Activated naive CD4-positive, alpha-beta T cell treated with anti-CD3 and anti-CD28 coated beads, Interleukin-2, amount 50 U/mL, for 72 hours (primary cell): ENCODE measurements at regions not wholly inside any gene's neighbourhood (a gene's known extent, or its start where the extent isn't known, plus 50 kb on each side); places are given as distances from the start of the nearest gene placed in this dataset.

Source experiments
- ATAC-seq, 2 donors: fragments of 150-1000 bp; cut with Tn5 transposase; 2 replicates each; pipeline ENCODE4 v1.10.0; 2021; ENCODE audit warnings: mild to moderate bottlenecking in 2 of 2, moderate library complexity in 2 of 2
- DNase-seq, 2 donors: peaks; one replicate each; pipeline ENCODE4 v3.0.0; 2021 to 2022; ENCODE audit warnings: low spot score in 2 of 2
- H3K27ac Mint-ChIP-seq, 2 donors: one replicate each; pipeline ENCODE4 v1.8.0; 2022; ENCODE audit warnings: mild to moderate bottlenecking in 2 of 2, mixed read lengths in 2 of 2
- H3K36me3 Mint-ChIP-seq, 2 donors: one replicate each; pipeline ENCODE4 v1.8.0; 2022; ENCODE audit warnings: mixed read lengths in 2 of 2
- H3K9me3 Mint-ChIP-seq, 2 donors: one replicate each; pipeline ENCODE4 v1.8.0; 2022; ENCODE audit warnings: mixed read lengths in 2 of 2

DNA sequence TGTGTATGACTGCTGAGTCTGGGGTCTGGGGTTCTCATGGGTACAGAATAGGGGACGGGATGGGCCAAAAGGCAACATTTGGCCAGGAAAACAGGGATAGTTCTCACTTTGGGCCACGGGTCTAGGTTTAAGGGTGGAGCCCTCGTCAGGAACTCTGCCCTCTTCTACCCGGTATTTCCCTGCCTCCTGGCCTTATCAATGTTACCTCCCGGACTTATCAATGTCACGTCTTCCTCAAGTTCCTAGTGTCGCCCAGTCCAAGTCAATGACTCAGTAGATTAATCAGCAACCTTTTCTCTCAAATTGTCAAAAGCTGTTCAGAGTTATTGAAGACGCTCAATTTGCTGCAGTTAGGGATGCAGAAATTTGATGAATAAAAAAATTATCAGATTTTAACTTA, 234.8 kb downstream of the B3GLCT start:
- no peak for DNase-seq
- Mint-ChIP-seq H3K9me3 (no peaks in the 10 kb centered on the region), H3K36me3 (no peaks in the 10 kb centered on the region), H3K27ac (no peak overlapping the region)
- no peak for ATAC-seq

DNA sequence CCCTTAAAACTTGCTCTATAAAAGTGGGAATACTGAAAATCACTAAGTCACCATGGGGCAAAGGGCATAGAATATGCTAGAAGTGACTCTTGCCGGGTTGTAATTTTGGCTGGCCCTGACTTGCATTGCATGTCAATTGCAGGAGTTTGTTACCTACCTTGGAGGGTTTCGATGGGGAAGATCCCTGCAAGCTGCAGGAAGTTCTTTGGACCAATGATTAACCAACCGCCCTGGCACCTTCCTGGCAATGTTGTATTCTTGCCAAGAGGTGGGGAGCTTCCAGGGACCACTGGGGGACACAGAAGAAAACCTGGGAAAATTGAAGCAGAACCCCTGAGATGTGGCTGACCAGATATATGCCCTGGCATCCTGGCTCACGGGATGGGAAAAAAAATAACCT, 235.8 kb downstream of the B3GLCT start:
- Mint-ChIP-seq H3K36me3 (no peaks in the 10 kb centered on the region), H3K27ac (no peak overlapping the region)

DNA sequence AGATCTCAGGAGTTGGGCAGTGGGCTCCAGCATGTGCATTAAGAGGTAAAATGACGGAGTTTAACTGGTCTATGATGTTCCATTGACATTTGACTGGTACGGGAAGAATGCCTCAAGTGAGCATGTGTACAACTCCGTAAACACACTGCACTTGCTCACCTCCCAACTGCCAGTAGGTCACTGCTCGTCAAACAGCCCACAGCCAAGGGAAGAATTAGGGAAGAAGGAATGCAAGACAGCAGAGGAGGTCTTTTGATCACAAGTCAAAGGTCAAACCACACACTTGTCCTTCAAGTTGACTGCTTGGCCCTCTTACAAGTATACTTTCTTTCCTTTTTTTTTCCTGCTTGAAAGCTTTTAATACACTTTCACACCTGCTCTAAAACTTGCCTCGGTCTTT, 236.7 kb downstream of the B3GLCT start:
- ATAC-seq: no peak
- Mint-ChIP-seq H3K9me3 (no peaks in the 10 kb centered on the region), H3K27ac (no peak overlapping the region), H3K36me3 (no peaks in the 10 kb centered on the region)
- no peak for DNase-seq

More for the DNA sequence above, 235.8 kb downstream of the B3GLCT start:
- ATAC-seq (no peak), DNase-seq (no peak)
- H3K9me3 Mint-ChIP-seq: no peaks in the 10 kb centered on the region

DNA sequence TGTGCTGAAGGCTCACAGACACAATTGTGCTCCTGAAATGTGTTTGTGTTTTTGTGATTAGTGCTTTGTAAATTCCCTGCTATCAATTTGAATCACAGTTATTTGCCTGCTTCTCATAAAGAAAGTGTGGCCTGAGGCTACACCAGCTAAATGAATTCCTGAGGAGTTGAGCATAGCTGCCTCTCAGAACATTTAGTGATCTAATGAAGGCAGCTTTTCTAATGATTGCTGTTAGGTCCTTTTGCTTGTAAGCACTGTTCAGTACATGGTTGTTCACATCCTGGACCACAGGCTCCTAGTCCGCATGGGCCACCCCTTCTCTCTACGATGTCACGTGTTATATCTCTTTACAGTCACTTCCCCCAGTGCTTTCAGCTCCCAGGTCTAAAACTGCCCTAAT, 238.2 kb downstream of the B3GLCT start:
- H3K36me3 Mint-ChIP-seq: no peaks in the 10 kb centered on the region
- DNase-seq (no peak), ATAC-seq (no peak)
- no peak overlapping the region for H3K27ac Mint-ChIP-seq
- no peaks in the 10 kb centered on the region for H3K9me3 Mint-ChIP-seq

DNA sequence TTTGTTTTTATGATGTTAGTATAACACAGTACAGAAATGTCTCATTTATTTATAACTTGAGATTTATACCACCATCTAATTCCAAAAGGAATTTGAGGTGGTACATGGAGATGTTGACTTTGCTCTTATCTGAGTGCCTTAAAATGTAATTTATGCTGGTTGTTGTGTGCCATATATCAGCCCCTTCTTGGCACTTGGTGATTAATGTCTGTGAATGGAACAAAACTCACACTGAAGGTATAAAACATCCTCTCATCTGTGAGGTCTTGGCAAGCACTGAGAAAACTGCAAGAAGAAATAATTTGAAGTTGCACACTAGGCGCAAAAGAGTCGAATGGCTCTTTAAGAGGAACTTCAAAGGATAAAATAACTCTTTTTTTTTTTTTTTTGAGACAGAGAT, 240.4 kb downstream of the B3GLCT start:
- Mint-ChIP-seq H3K9me3 (no peaks in the 10 kb centered on the region), H3K36me3 (no peaks in the 10 kb centered on the region), H3K27ac (no peak overlapping the region)
- DNase-seq (no peak), ATAC-seq (no peak)

DNA sequence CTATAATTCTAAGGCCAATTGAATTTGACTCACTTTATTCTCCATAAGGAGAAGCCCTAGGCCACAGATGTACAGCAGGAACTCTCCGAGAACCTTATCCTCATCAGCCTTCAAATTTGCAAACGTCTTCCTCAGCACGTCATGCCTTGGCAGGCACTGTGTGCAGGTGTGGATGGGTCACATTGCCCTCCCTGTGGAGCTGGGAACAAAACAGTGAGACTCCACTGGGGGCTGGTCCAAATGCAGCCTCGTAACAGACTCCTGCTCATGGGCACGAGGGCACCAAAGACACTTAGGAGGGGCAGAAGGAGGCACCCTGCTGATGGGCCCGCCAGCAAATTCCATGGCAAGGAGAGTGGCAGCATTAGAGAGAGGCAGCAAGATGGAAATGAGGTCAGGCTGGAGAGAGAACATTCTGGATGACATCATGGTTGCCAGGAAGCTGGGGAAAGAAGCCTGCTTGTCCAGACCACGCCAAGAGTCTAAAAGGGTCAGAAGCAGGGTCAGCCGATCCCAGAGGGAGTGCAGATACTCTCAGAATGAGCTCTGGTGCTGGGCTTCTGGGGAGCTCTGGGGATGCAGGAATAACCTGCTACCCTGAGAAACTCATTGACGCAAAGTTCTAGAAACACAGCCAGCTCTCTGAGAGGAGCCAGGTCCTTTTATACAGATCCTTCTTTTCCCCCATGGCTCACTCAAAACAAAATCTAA, 242.2 kb downstream of the B3GLCT start:
- H3K36me3 Mint-ChIP-seq: no peaks in the 10 kb centered on the region
- no peak for ATAC-seq
- no peak for DNase-seq
- H3K27ac Mint-ChIP-seq: no peak overlapping the region
- H3K9me3 Mint-ChIP-seq: no peaks in the 10 kb centered on the region

DNA sequence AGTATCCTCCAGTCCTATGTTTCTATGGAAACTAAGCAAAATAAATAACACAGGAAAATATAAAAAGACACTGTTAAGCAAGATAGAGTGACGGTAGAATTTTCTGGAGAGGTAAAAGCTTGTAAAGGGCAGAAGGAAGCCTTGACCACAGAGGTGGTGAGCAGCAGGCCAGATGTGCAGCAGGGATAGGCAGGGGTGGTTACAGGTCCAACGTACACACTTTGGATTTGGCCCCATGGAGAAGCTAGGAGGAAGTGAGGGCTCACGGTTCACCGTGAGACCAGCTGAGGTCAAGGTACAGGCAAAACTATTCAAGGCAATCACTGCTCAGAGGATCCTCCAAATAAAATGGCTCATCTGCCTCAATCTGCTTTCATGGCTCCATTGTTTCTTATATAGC, 242.8 kb downstream of the B3GLCT start:
- no peaks in the 10 kb centered on the region for H3K9me3 Mint-ChIP-seq
- no peaks in the 10 kb centered on the region for H3K36me3 Mint-ChIP-seq
- H3K27ac Mint-ChIP-seq: no peak overlapping the region
- no peak for DNase-seq
- ATAC-seq: no peak

DNA sequence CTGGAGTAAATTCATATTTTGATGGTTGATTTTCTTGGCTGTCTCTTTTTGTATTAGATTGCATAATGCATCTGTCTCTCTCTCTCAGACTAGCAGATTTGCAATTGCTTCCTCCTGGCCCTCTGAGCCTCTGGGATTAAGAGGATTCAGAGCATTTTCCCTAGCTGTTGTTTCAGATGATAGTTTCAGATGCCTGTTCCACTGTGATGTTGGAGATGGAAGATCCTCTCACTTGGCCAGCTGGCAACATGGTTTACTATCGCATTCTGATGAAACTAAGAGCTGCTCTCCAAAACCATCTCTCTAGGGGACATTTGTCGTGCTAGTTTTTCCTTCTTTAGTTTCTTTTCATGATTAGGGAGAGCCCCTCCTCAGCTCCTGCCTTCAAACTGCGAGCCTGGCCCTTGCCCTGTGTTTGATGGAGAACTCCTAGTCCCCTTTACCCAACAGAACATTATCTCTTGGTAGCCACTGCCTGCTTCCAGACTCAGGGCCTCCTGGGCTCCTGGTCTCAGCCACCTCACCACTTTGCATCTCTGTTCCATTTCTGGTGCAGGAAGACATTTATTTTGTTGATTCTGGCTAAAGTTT, 244.6 kb downstream of the B3GLCT start:
- ATAC-seq: no peak
- DNase-seq: no peak
- no peak overlapping the region for H3K27ac Mint-ChIP-seq
- H3K36me3 Mint-ChIP-seq: no peaks in the 10 kb centered on the region
- H3K9me3 Mint-ChIP-seq: no peaks in the 10 kb centered on the region

DNA sequence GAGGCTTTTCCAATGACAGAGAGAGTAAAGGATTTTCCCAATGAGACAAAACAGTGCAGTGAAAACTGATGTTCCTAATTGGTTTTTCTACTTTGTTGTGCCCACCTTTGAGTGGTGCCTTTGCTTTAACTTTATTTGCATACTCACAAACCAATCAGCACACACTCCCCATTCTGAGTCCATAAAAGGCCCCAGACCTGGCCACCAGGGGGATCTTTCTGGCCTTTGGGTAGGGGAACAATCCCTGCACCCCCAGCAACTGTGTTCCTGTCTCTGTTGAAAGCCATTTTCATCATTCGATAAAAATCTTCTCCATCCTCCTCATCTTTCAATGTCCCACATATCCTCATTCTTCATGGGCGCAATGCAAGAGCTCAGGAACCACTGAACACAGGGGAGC, 252.8 kb downstream of the B3GLCT start:
- H3K36me3 Mint-ChIP-seq: no peaks in the 10 kb centered on the region
- ATAC-seq (no peak), DNase-seq (no peak)
- H3K27ac Mint-ChIP-seq: no peak overlapping the region
- H3K9me3 Mint-ChIP-seq: peaks cover 0 to under 1% of the 10 kb centered on the region in 2 donors

DNA sequence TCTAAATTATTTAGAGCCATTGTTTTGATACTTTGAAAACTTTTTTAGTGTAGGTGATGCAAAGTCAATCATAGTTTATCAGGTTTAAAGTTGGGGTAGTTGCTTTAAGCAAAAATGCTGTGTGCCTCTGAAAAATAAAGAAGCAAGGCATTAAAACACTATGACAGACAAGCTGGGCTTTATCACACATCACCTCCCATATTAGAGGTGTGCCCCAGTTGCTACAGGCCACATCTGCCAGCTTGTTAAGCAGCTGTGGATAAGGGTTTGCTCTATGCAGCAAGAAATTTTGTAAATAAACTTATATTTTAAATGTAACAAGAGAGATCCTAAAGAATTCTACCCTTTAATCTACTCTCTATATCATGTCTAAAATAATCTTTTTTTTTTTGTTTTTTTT, 255.8 kb downstream of the B3GLCT start:
- Mint-ChIP-seq H3K9me3 (peaks cover 0 to 4% of the 10 kb centered on the region in 2 donors), H3K27ac (no peak overlapping the region), H3K36me3 (no peaks in the 10 kb centered on the region)
- ATAC-seq: no peak
- DNase-seq: no peak

DNA sequence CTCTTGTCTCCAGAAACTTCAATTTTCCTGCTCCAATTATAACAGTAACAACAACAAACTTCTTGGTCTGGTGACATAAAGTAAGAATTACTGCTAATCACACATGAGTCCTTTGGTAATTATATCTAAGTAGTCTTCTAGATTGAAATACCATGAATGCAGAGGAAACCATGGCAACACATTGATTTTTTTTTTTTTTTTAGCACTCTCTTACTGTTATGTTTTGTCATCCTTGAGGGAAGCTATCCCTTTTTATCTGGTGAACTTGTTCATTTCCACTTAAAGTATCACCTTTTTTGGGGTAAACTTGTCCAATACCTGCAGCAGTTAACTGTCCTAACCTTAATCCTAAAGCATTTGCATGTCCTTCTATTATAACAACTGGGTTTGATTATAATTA, 256.3 kb downstream of the B3GLCT start:
- Mint-ChIP-seq H3K27ac (no peak overlapping the region), H3K36me3 (no peaks in the 10 kb centered on the region), H3K9me3 (peaks cover 0 to 4% of the 10 kb centered on the region in 2 donors)
- ATAC-seq (no peak), DNase-seq (no peak)

DNA sequence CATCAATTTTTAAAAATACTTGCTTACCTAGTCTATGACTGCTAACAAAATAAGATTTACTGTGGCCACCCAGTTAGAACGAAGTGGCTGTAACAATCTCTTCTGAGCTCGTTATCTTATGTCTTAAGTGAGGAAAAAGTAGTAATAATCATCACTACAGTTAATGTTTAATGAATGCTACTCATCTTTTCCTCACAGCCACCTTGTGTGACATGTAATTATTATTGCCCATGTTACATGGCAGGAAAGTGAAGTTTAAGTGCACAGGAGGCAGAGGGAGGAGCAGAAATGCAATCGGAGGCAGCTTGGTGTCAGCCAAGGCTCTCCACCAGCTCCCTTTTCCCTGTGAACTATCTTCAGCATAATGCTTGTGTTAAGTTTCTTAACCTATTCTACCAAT, 260.3 kb downstream of the B3GLCT start:
- peaks cover 0 to 4% of the 10 kb centered on the region in 2 donors for H3K9me3 Mint-ChIP-seq
- DNase-seq (no peak), ATAC-seq (no peak)
- no peak overlapping the region for H3K27ac Mint-ChIP-seq
- no peaks in the 10 kb centered on the region for H3K36me3 Mint-ChIP-seq

DNA sequence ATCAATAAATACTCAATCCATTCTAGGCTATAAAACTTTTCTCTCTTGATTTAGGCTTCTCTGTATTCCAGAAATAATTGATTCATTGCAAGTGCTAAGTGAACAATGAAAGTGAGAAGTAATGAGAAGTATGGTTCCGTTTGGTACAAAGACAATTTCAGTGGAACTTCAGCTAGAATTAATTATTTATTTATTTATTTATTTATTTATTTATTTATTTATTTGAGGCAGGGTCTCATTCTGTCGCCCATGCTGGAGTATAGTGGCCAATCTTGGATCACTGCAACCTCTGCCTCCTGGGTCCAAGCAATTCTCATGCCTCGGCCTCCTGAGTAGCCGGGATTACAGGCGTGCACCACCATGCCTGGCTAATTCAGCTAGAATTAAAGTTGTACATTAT, 262.1 kb downstream of the B3GLCT start:
- DNase-seq (no peak), ATAC-seq (no peak)
- Mint-ChIP-seq H3K27ac (no peak overlapping the region), H3K9me3 (peaks cover 0 to 4% of the 10 kb centered on the region in 2 donors), H3K36me3 (no peaks in the 10 kb centered on the region)

DNA sequence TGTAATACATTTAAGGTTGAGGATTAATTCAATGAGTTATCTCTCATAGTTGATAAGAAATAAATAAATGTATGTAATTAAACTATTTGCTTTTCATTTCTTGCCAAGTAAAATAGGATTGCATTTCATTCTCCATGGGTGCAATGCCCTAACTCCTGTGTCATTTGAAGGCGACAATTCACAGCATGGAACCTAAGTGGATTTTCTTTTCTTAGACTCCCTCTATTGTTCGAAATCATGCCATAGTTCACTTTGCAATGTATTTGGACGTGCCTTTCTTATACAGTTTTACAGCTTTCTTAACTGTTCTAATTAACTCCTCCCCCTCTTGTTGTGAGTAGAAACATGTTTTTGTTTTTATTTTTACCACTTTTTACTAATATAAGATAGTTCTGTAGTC, 263.0 kb downstream of the B3GLCT start:
- no peak overlapping the region for H3K27ac Mint-ChIP-seq
- no peaks in the 10 kb centered on the region for H3K36me3 Mint-ChIP-seq
- no peak for ATAC-seq
- H3K9me3 Mint-ChIP-seq: peaks cover 0 to 1% of the 10 kb centered on the region in 2 donors
- DNase-seq: no peak

DNA sequence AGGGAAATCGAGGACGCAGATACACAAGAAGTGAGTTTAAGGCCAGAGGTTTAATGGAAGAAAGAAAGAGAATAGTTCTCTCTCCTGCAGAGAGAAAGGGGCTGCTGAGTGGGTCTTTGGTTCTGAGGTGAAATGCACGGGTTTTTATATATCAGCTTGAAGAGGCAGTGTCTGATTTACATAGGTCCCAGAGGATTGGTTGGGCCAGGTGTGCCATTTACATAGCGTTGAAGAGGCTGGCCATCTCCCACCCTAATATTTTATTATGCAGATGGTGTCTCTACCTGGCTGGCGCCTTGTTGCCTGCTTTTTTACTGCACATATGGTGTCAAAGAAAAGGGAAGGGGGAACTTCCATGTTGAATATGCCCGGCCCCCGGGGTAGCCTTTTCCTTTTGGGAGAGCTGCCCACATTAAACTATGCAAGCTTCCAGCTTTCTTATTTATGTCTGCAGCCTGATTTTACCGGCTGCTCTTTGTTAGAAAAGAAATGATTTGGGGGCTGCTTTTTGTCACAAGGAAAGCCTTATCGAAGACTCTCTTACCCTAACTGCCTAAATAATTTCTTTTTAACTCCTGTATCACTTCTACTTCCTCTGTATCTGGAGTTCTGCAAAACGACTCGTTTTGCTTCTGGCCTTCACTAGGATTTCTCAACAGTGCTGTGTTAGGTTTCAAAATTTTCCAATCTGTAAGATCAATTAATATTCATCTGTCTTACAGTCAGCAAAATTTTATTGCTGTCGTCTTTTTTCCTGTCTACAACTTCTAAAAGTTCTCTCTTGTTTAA, 268.5 kb downstream of the B3GLCT start:
- no peak for DNase-seq
- no peak overlapping the region for H3K27ac Mint-ChIP-seq
- ATAC-seq: no peak
- H3K36me3 Mint-ChIP-seq: no peaks in the 10 kb centered on the region
- H3K9me3 Mint-ChIP-seq: no peaks in the 10 kb centered on the region

DNA sequence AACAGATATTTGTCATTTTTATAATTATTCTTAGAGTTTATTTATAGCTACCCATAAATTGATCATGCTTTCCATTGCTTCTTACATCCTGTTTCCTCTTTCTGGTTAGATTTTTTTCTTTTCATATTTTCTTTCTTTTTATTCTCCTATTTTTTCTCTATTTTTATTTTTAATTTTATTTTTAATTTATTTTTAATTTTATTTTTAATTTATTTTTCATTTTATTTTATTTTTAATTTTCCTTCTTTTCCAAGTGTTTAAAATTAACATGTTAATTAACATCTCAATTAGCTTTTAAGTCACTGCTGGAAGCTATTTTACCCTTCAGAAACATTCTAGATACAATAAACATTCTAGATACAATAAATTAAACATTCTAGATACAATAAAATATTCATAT, 269.6 kb downstream of the B3GLCT start:
- Mint-ChIP-seq H3K9me3 (no peaks in the 10 kb centered on the region), H3K27ac (peak overlapping the region in 1 of 2 donors; percentile 16), H3K36me3 (no peaks in the 10 kb centered on the region)
- ATAC-seq: no peak
- no peak for DNase-seq

DNA sequence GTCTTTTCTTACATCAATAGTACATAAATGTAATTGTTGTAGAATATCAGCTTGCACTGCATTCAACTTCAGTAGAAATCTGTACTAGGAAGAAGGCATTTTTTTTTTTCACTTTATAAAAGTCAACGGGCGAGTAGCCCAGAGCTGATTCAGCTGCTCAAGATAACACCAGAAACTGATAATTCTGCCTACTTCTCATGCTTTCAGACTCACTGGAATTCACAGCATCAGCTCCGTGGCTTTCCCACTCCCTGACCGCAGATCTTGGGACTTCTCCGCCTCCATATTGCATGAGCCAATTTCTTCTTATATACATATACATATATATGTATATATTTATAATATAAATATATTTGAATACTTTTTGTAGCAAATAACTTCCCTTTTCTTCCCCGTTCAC, 263.1 kb upstream of the RXFP2 start:
- no peaks in the 10 kb centered on the region for H3K36me3 Mint-ChIP-seq
- no peak for DNase-seq
- no peaks in the 10 kb centered on the region for H3K9me3 Mint-ChIP-seq
- ATAC-seq: no peak
- H3K27ac Mint-ChIP-seq: no peak overlapping the region

DNA sequence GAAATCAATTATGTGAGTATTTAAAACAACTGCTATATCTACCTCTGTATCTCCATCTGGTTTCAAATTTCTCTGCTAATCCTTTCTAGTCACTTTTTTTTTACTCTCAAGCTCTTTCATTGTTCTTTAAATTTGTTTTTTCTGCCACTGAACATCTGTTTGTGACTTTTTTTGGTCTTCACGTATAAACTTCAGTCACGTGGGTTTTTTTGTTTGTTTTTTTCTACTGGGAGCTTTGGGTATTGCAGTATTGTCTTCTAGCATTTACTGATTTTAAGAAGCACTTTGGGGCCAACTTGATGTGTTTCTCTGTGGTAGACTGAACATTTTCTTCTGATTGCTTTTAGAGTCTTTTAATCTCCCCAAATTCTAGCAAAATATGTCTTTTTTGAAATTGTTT, 262.6 kb upstream of the RXFP2 start:
- Mint-ChIP-seq H3K27ac (no peak overlapping the region), H3K9me3 (no peaks in the 10 kb centered on the region), H3K36me3 (no peaks in the 10 kb centered on the region)
- no peak for DNase-seq
- ATAC-seq: no peak
